ENCODE measurements at regions not wholly inside any gene's neighbourhood (a gene's known extent, or its start where the extent isn't known, plus 50 kb on each side); places are given as distances from the start of the nearest gene placed in this dataset.

- Histone ChIP-seq H2AK5ac (ENCODE audit: low read depth, low read length) (no peak overlapping the region), H2BK120ac (ENCODE audit: low read depth, low read length) (no peak overlapping the region), H2BK12ac (ENCODE audit: low read length) (no peak overlapping the region), H3K18ac (ENCODE audit: low read length) (no peak overlapping the region), H3K4me2 (ENCODE audit: insufficient read depth, low read length, poor library complexity, severe bottlenecking) (no peak overlapping the region), H4K8ac (ENCODE audit: low read depth, low read length) (no peak overlapping the region), H3K27ac (replicated peaks; ENCODE audit: low read length) (no peak overlapping the region), H3K9ac (ENCODE audit: low read depth, low read length, poor library complexity) (no peak overlapping the region), H2AFZ (ENCODE audit: low read length) (no peak overlapping the region), H3K4me3 (ENCODE audit: low read length in 2 of 2) (no peak overlapping the region), H3K27me3 (ENCODE audit: control insufficient read depth in 3 of 3, insufficient read depth in 3 of 3, low read depth in 1 of 3, low read length in 3 of 3) (no peaks in the 10 kb centered on the region), H3K23ac (ENCODE audit: low read depth, low read length, poor library complexity) (no peak overlapping the region), H4K91ac (ENCODE audit: low read depth, low read length, poor library complexity) (no peak overlapping the region), H2BK5ac (ENCODE audit: low read length) (no peak overlapping the region), H3K79me1 (ENCODE audit: low read depth, low read length) (no peaks in the 10 kb centered on the region), H3K36me3 (replicated peaks in 1 of 2; ENCODE audit: control insufficient read depth in 2 of 2, insufficient read depth in 2 of 2, low read length in 2 of 2) (no peaks in the 10 kb centered on the region), H3K4me1 (ENCODE audit: control insufficient read depth in 2 of 2, insufficient read depth in 1 of 2, low read depth in 1 of 2, low read length in 2 of 2) (no peaks in the 10 kb centered on the region), H3K14ac (ENCODE audit: low read length) (no peak overlapping the region), H3K9me3 (replicated peaks in 1 of 2; ENCODE audit: control insufficient read depth in 2 of 2, insufficient read depth in 1 of 2, low read depth in 1 of 2, low read length in 2 of 2) (peaks cover 5 to 34% of the 10 kb centered on the region in 2 donors), H2BK15ac (ENCODE audit: low read length) (no peak overlapping the region), H3K4ac (ENCODE audit: low read length) (no peak overlapping the region)
- no peak for DNase-seq (ENCODE audit: low spot score)
- no CpG with 5 or more reads among the region's 3 CpGs for WGBS, 2 donors (ENCODE audit: extremely low coverage in 2 of 2, insufficient read length in 2 of 2, insufficient replicate concordance in 1 of 2)
Observed at GRCh38 chr2:39587168-39587567, 78.5 kb upstream of the TMEM178A start.

- H3K9ac ChIP-seq (ENCODE audit: low read depth, low read length, poor library complexity), result no peak overlapping the region
Observed at GRCh38 chr2:39587641-39588040, 78.1 kb upstream of the TMEM178A start.

GRCh38 chr2:39593439-39594393 lies 72.0 kb upstream of the TMEM178A start:
- Histone ChIP-seq H3K23ac (ENCODE audit: low read depth, low read length, poor library complexity) (no peak overlapping the region), H3K4me2 (ENCODE audit: insufficient read depth, low read length, poor library complexity, severe bottlenecking) (no peak overlapping the region), H2BK12ac (ENCODE audit: low read length) (no peak overlapping the region)

More at GRCh38 chr2:39587641-39588040, 78.1 kb upstream of the TMEM178A start:
- H3K27ac ChIP-seq (replicated peaks; ENCODE audit: low read length), result no peak overlapping the region
- no peak overlapping the region for H2BK5ac ChIP-seq (ENCODE audit: low read length)
- H3K4me1 ChIP-seq (ENCODE audit: control insufficient read depth in 2 of 2, insufficient read depth in 1 of 2, low read depth in 1 of 2, low read length in 2 of 2), result no peaks in the 10 kb centered on the region
- no peak overlapping the region for H4K8ac ChIP-seq (ENCODE audit: low read depth, low read length)
- H3K36me3 ChIP-seq (replicated peaks in 1 of 2; ENCODE audit: control insufficient read depth in 2 of 2, insufficient read depth in 2 of 2, low read length in 2 of 2), result no peaks in the 10 kb centered on the region
- H2BK15ac ChIP-seq (ENCODE audit: low read length), result no peak overlapping the region
- H3K4ac ChIP-seq (ENCODE audit: low read length), result no peak overlapping the region
- DNase-seq (ENCODE audit: low spot score), result no peak
- peaks cover 5 to 29% of the 10 kb centered on the region in 2 donors for H3K9me3 ChIP-seq (replicated peaks in 1 of 2; ENCODE audit: control insufficient read depth in 2 of 2, insufficient read depth in 1 of 2, low read depth in 1 of 2, low read length in 2 of 2)
- no CpG with 5 or more reads among the region's 1 CpG for WGBS, 2 donors (ENCODE audit: extremely low coverage in 2 of 2, insufficient read length in 2 of 2, insufficient replicate concordance in 1 of 2)
- no peak overlapping the region for H3K14ac ChIP-seq (ENCODE audit: low read length)
- no peak overlapping the region for H3K18ac ChIP-seq (ENCODE audit: low read length)
- no peak overlapping the region for H3K4me2 ChIP-seq (ENCODE audit: insufficient read depth, low read length, poor library complexity, severe bottlenecking)
- no peak overlapping the region for H3K23ac ChIP-seq (ENCODE audit: low read depth, low read length, poor library complexity)
- H4K91ac ChIP-seq (ENCODE audit: low read depth, low read length, poor library complexity), result no peak overlapping the region
- H3K4me3 ChIP-seq (ENCODE audit: low read length in 2 of 2), result no peak overlapping the region
- H3K79me1 ChIP-seq (ENCODE audit: low read depth, low read length), result no peaks in the 10 kb centered on the region
- H2BK12ac ChIP-seq (ENCODE audit: low read length), result no peak overlapping the region
- no peaks in the 10 kb centered on the region for H3K27me3 ChIP-seq (ENCODE audit: control insufficient read depth in 3 of 3, insufficient read depth in 3 of 3, low read depth in 1 of 3, low read length in 3 of 3)
- H2AFZ ChIP-seq (ENCODE audit: low read length), result no peak overlapping the region
- no peak overlapping the region for H2BK120ac ChIP-seq (ENCODE audit: low read depth, low read length)
- no peak overlapping the region for H2AK5ac ChIP-seq (ENCODE audit: low read depth, low read length)

GRCh38 chr2:39595116-39595515 lies 70.6 kb upstream of the TMEM178A start:
- H4K8ac ChIP-seq (ENCODE audit: low read depth, low read length), result no peak overlapping the region
- no peak overlapping the region for H2AK5ac ChIP-seq (ENCODE audit: low read depth, low read length)
- no peaks in the 10 kb centered on the region for H3K27me3 ChIP-seq (ENCODE audit: control insufficient read depth in 3 of 3, insufficient read depth in 3 of 3, low read depth in 1 of 3, low read length in 3 of 3)
- H3K4me1 ChIP-seq (ENCODE audit: control insufficient read depth in 2 of 2, insufficient read depth in 1 of 2, low read depth in 1 of 2, low read length in 2 of 2), result no peaks in the 10 kb centered on the region
- no peak for DNase-seq (ENCODE audit: low spot score)
- H4K91ac ChIP-seq (ENCODE audit: low read depth, low read length, poor library complexity), result no peak overlapping the region
- no peak overlapping the region for H2BK15ac ChIP-seq (ENCODE audit: low read length)
- H3K79me1 ChIP-seq (ENCODE audit: low read depth, low read length), result no peaks in the 10 kb centered on the region
- H3K27ac ChIP-seq (replicated peaks; ENCODE audit: low read length), result no peak overlapping the region
- H3K14ac ChIP-seq (ENCODE audit: low read length), result no peak overlapping the region
- H3K18ac ChIP-seq (ENCODE audit: low read length), result no peak overlapping the region
- WGBS, 2 donors (ENCODE audit: extremely low coverage in 2 of 2, insufficient read length in 2 of 2, insufficient replicate concordance in 1 of 2), result no CpG with 5 or more reads among the region's 1 CpG
- no peaks in the 10 kb centered on the region for H3K36me3 ChIP-seq (replicated peaks in 1 of 2; ENCODE audit: control insufficient read depth in 2 of 2, insufficient read depth in 2 of 2, low read length in 2 of 2)
- no peak overlapping the region for H2BK120ac ChIP-seq (ENCODE audit: low read depth, low read length)
- H2BK12ac ChIP-seq (ENCODE audit: low read length), result no peak overlapping the region
- H3K9me3 ChIP-seq (replicated peaks in 1 of 2; ENCODE audit: control insufficient read depth in 2 of 2, insufficient read depth in 1 of 2, low read depth in 1 of 2, low read length in 2 of 2), result no peaks in the 10 kb centered on the region
- no peak overlapping the region for H3K23ac ChIP-seq (ENCODE audit: low read depth, low read length, poor library complexity)
- H3K9ac ChIP-seq (ENCODE audit: low read depth, low read length, poor library complexity), result no peak overlapping the region
- H3K4ac ChIP-seq (ENCODE audit: low read length), result no peak overlapping the region
- H2BK5ac ChIP-seq (ENCODE audit: low read length), result no peak overlapping the region
- no peak overlapping the region for H2AFZ ChIP-seq (ENCODE audit: low read length)
- no peak overlapping the region for H3K4me3 ChIP-seq (ENCODE audit: low read length in 2 of 2)
- no peak overlapping the region for H3K4me2 ChIP-seq (ENCODE audit: insufficient read depth, low read length, poor library complexity, severe bottlenecking)

More at GRCh38 chr2:39593439-39594393, 72.0 kb upstream of the TMEM178A start:
- Histone ChIP-seq H3K27ac (replicated peaks; ENCODE audit: low read length) (no peak overlapping the region), H3K27me3 (ENCODE audit: control insufficient read depth in 3 of 3, insufficient read depth in 3 of 3, low read depth in 1 of 3, low read length in 3 of 3) (no peaks in the 10 kb centered on the region), H3K9me3 (replicated peaks in 1 of 2; ENCODE audit: control insufficient read depth in 2 of 2, insufficient read depth in 1 of 2, low read depth in 1 of 2, low read length in 2 of 2) (no peaks in the 10 kb centered on the region), H2AFZ (ENCODE audit: low read length) (peak overlapping the region; percentile 60), H3K79me1 (ENCODE audit: low read depth, low read length) (no peaks in the 10 kb centered on the region), H3K18ac (ENCODE audit: low read length) (no peak overlapping the region), H3K4me3 (ENCODE audit: low read length in 2 of 2) (no peak overlapping the region), H4K91ac (ENCODE audit: low read depth, low read length, poor library complexity) (no peak overlapping the region), H2BK15ac (ENCODE audit: low read length) (no peak overlapping the region), H3K14ac (ENCODE audit: low read length) (no peak overlapping the region), H3K4ac (ENCODE audit: low read length) (no peak overlapping the region), H3K9ac (ENCODE audit: low read depth, low read length, poor library complexity) (no peak overlapping the region), H2BK5ac (ENCODE audit: low read length) (no peak overlapping the region), H2BK120ac (ENCODE audit: low read depth, low read length) (no peak overlapping the region), H4K8ac (ENCODE audit: low read depth, low read length) (no peak overlapping the region), H3K36me3 (replicated peaks in 1 of 2; ENCODE audit: control insufficient read depth in 2 of 2, insufficient read depth in 2 of 2, low read length in 2 of 2) (no peaks in the 10 kb centered on the region), H3K4me1 (ENCODE audit: control insufficient read depth in 2 of 2, insufficient read depth in 1 of 2, low read depth in 1 of 2, low read length in 2 of 2) (no peaks in the 10 kb centered on the region), H2AK5ac (ENCODE audit: low read depth, low read length) (no peak overlapping the region)
- peak; percentile 40 for DNase-seq (ENCODE audit: low spot score)
- no CpG with 5 or more reads among the region's 9 CpGs for WGBS, 2 donors (ENCODE audit: extremely low coverage in 2 of 2, insufficient read length in 2 of 2, insufficient replicate concordance in 1 of 2)
